Keratinocyte (primary cell): ENCODE measurements at regions not wholly inside any gene's neighbourhood (a gene's known extent, or its start where the extent isn't known, plus 50 kb on each side); places are given as distances from the start of the nearest gene placed in this dataset.

ENCODE experiments used
- DNase-seq: peaks from one replicate; pipeline ENCODE4 v3.0.0-alpha.2; 2011; ENCODE audit warnings: low read depth, missing footprints, low spot score
- FAIRE-seq: peaks from 2 replicates; lab custom pipeline; 2011; peaks lifted over from hg19 to GRCh38; lab: Jason Lieb, UNC
- H2AFZ ChIP-seq: 2 replicates; pipeline ENCODE4 v1.6.0; 2012; ENCODE audit warnings: low read length, control low read depth, inconsistent platforms; ENCODE audit not compliant: control insufficient read depth
- H3K27ac ChIP-seq: 2 replicates; pipeline ENCODE4 v1.5.1; 2011; ENCODE audit warnings: low read length; ENCODE audit not compliant: control insufficient read depth, insufficient read depth
- H3K27me3 ChIP-seq: 3 replicates; pipeline ENCODE4 v1.6.0; 2011; ENCODE audit warnings: low read length; ENCODE audit not compliant: control insufficient read depth, insufficient read depth; ENCODE audit errors: extremely low read depth
- H3K36me3 ChIP-seq, 2 experiments: 2 replicates in 1 of 2; 3 replicates in 1 of 2; pipeline ENCODE4 v1.5.1; 2011; ENCODE audit warnings: low read length in 2 of 2, mild to moderate bottlenecking in 1 of 2; ENCODE audit not compliant: control insufficient read depth in 2 of 2, insufficient read depth in 2 of 2; ENCODE audit errors: extremely low read depth in 1 of 2
- H3K4me1 ChIP-seq: 3 replicates; pipeline ENCODE4 v1.5.1; 2011; ENCODE audit warnings: low read length; ENCODE audit not compliant: control insufficient read depth, insufficient read depth; ENCODE audit errors: extremely low read depth
- H3K4me2 ChIP-seq: 3 replicates; pipeline ENCODE4 v1.6.0; 2011; ENCODE audit warnings: low read depth, low read length; ENCODE audit not compliant: control insufficient read depth, insufficient read depth; ENCODE audit errors: extremely low read depth
- H3K4me3 ChIP-seq, 3 experiments: fragments of 200-600 bp in 1 of 3; sonication (generic) in 1 of 3; 2 replicates in 2 of 3; 3 replicates in 1 of 3; pipeline ENCODE4 v1.5.1; 2011 to 2016; ENCODE audit warnings: low read length in 3 of 3, mild to moderate bottlenecking in 3 of 3, control low read depth in 2 of 3, inconsistent platforms in 1 of 3, low read depth in 1 of 3, mixed read lengths in 1 of 3, mixed run types in 1 of 3, moderate library complexity in 1 of 3; ENCODE audit not compliant: control insufficient read depth in 2 of 3, insufficient read depth in 2 of 3; ENCODE audit errors: extremely low read depth in 1 of 3
- H3K79me2 ChIP-seq: 2 replicates; pipeline ENCODE4 v1.6.0; 2012; ENCODE audit warnings: low read length; ENCODE audit not compliant: control insufficient read depth, insufficient read depth
- H3K9ac ChIP-seq: 3 replicates; pipeline ENCODE4 v1.6.0; 2011; ENCODE audit warnings: low read length; ENCODE audit not compliant: control insufficient read depth, insufficient read depth; ENCODE audit errors: extremely low read depth
- H3K9me1 ChIP-seq: 3 replicates; pipeline ENCODE4 v1.6.0; 2011; ENCODE audit warnings: low read length; ENCODE audit not compliant: control insufficient read depth, insufficient read depth; ENCODE audit errors: extremely low read depth
- H3K9me3 ChIP-seq: 2 replicates; pipeline ENCODE4 v1.5.1; 2012; ENCODE audit warnings: low read depth, low read length; ENCODE audit not compliant: control insufficient read depth
- H4K20me1 ChIP-seq: 3 replicates; pipeline ENCODE4 v1.6.0; 2011; ENCODE audit warnings: low read length; ENCODE audit not compliant: control insufficient read depth, insufficient read depth; ENCODE audit errors: extremely low read depth
- EZH2 ChIP-seq: IDR thresholded peaks from one replicate; pipeline ENCODE4 v1.6.1; 2012; ENCODE audit warnings: inconsistent platforms, mild to moderate bottlenecking, low read length, moderate library complexity
- dilution Hi-C: fragments of 300-500 bp; cut with MboI; formaldehyde crosslinking; loops from one replicate; pipeline ENCODE4 v1.7.0; 2020; ENCODE audit warnings: low sequenced_read_pairs; ENCODE audit not compliant: extremely low pct_ligation_motif_present
- TF ChIP-seq, protein P1 (sequence below), 3 experiments: IDR thresholded peaks in 1 of 3; conservative IDR thresholded peaks in 1 of 3; optimal IDR thresholded peaks in 1 of 3; 2 replicates in 2 of 3; 3 replicates in 1 of 3; pipeline versions ENCODE3 to v1.5.1; 2011; ENCODE audit warnings: low read length in 3 of 3, mild to moderate bottlenecking in 3 of 3, moderate library complexity in 2 of 3, control low read depth in 1 of 3, inconsistent platforms in 1 of 3; ENCODE audit not compliant: insufficient read depth in 2 of 3; ENCODE audit errors: extremely low read depth in 1 of 3

DNA sequence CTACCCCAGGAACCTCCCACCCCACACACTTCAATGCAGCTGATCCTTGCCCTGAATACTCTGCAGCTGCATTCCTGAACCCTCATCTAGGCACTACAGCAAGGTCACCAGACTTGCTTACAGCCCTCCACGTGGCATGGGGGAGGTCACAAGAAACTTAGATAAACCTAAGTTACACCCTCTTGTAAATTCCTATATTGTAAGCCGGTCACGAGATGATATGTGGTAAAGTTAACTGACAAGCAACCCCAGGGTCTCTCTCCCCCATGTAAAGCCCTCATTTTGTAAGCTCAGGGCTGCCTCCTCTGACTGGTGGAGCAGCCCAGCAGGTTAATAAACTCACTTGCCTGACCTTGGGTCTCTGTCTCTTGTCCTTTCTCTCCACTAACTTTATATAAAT, 570.7 kb downstream of the PCDH7 start:
- no peak overlapping the region for H3K9ac ChIP-seq
- no peaks in the 10 kb centered on the region for H3K27me3 ChIP-seq
- dilution Hi-C loops, result no loop called here
- no peaks in the 10 kb centered on the region for H3K36me3 ChIP-seq
- no peak overlapping the region for H2AFZ ChIP-seq
- no peak overlapping the region for H3K4me3 ChIP-seq
- H3K4me2 ChIP-seq, result no peak overlapping the region
- no peaks in the 10 kb centered on the region for H3K79me2 ChIP-seq
- TF ChIP-seq, protein P1, sequence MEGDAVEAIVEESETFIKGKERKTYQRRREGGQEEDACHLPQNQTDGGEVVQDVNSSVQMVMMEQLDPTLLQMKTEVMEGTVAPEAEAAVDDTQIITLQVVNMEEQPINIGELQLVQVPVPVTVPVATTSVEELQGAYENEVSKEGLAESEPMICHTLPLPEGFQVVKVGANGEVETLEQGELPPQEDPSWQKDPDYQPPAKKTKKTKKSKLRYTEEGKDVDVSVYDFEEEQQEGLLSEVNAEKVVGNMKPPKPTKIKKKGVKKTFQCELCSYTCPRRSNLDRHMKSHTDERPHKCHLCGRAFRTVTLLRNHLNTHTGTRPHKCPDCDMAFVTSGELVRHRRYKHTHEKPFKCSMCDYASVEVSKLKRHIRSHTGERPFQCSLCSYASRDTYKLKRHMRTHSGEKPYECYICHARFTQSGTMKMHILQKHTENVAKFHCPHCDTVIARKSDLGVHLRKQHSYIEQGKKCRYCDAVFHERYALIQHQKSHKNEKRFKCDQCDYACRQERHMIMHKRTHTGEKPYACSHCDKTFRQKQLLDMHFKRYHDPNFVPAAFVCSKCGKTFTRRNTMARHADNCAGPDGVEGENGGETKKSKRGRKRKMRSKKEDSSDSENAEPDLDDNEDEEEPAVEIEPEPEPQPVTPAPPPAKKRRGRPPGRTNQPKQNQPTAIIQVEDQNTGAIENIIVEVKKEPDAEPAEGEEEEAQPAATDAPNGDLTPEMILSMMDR (optimal IDR thresholded peaks at IDR 0.05 in 1 of 3, IDR thresholded peaks at IDR 0.05 in 1 of 3, conservative IDR thresholded peaks at IDR 0.05 in 1 of 3; ENCODE audit: extremely low read depth in 1 of 3, insufficient read depth in 2 of 3, low read length in 3 of 3), result no peak
- TF ChIP-seq EZH2, result no peak
- no peak for DNase-seq
- no peaks in the 10 kb centered on the region for H3K4me1 ChIP-seq
- no peak overlapping the region for H3K27ac ChIP-seq
- no peaks in the 10 kb centered on the region for H3K9me3 ChIP-seq
- H3K9me1 ChIP-seq, result no peaks in the 10 kb centered on the region
- H4K20me1 ChIP-seq, result no peaks in the 10 kb centered on the region
- no peak for FAIRE-seq

DNA sequence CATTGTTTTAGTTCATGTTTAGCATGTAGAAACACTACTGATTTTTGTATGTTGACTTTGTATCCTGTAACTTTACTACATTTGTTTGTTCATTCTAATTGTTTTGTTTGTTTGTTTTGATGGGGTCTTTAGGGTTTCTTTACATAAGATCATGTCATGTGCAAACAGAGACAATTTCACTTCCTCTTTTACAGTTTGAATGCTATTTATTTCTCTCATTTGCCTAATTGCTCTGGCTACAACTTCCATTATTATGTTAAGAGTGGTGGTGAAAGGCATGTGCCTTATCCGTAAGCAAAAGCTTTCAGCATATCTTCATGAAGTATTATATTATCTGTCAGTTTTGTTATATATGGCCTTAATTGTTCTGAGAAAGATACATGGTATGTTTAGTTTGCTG, 571.1 kb downstream of the PCDH7 start:
- Histone ChIP-seq H3K4me2 (no peak overlapping the region), H3K27me3 (no peaks in the 10 kb centered on the region), H3K79me2 (no peaks in the 10 kb centered on the region), H3K4me1 (no peaks in the 10 kb centered on the region), H3K4me3 (no peak overlapping the region), H3K9me1 (no peaks in the 10 kb centered on the region), H3K36me3 (no peaks in the 10 kb centered on the region), H3K9ac (no peak overlapping the region), H3K27ac (no peak overlapping the region), H4K20me1 (no peaks in the 10 kb centered on the region), H2AFZ (no peak overlapping the region), H3K9me3 (no peaks in the 10 kb centered on the region)
- dilution Hi-C loops, result no loop called here
- TF ChIP-seq, protein P1 (optimal IDR thresholded peaks at IDR 0.05 in 1 of 3, IDR thresholded peaks at IDR 0.05 in 1 of 3, conservative IDR thresholded peaks at IDR 0.05 in 1 of 3; ENCODE audit: extremely low read depth in 1 of 3, insufficient read depth in 2 of 3, low read length in 3 of 3), result no peak
- no peak for TF ChIP-seq EZH2
- no peak for FAIRE-seq
- DNase-seq, result no peak
